Osteoblast (primary cell): ENCODE measurements at regions not wholly inside any gene's neighbourhood (a gene's known extent, or its start where the extent isn't known, plus 50 kb on each side); places are given as distances from the start of the nearest gene placed in this dataset.

Experiments
- DNase-seq: peaks from one replicate; pipeline ENCODE4 v3.0.0; 2011; ENCODE audit warnings: low spot score, mixed read lengths; ENCODE audit not compliant: insufficient read length; ENCODE audit errors: missing footprints
- H2AFZ ChIP-seq: 2 replicates; pipeline ENCODE4 v1.6.0; 2011; ENCODE audit warnings: mild to moderate bottlenecking, low read length
- H3K27ac ChIP-seq: 2 replicates; pipeline ENCODE4 v1.5.1; 2011; ENCODE audit warnings: mild to moderate bottlenecking, low read depth, low read length, moderate library complexity
- H3K27me3 ChIP-seq: 2 replicates; pipeline ENCODE4 v1.6.0; 2012; ENCODE audit warnings: mild to moderate bottlenecking, control low read depth, inconsistent platforms, low read length, moderate library complexity; ENCODE audit not compliant: insufficient read depth
- H3K36me3 ChIP-seq: 2 replicates; pipeline ENCODE4 v1.5.1; 2011; ENCODE audit warnings: mild to moderate bottlenecking, low read length, control low read depth, moderate library complexity; ENCODE audit not compliant: insufficient read depth
- H3K4me1 ChIP-seq: 2 replicates; pipeline ENCODE4 v1.5.1; 2011; ENCODE audit warnings: mild to moderate bottlenecking, low read length, control low read depth, moderate library complexity; ENCODE audit not compliant: insufficient read depth
- H3K4me2 ChIP-seq: 2 replicates; pipeline ENCODE4 v1.6.0; 2011; ENCODE audit warnings: mild to moderate bottlenecking, low read length; ENCODE audit not compliant: insufficient read depth
- H3K4me3 ChIP-seq: fragments of 200-600 bp; sonication (generic); 3 replicates; pipeline ENCODE4 v1.5.1; 2012; ENCODE audit warnings: mild to moderate bottlenecking, low read length, inconsistent platforms; ENCODE audit not compliant: insufficient read depth
- H3K79me2 ChIP-seq: 2 replicates; pipeline ENCODE4 v1.6.0; 2012; ENCODE audit warnings: mild to moderate bottlenecking, low read length, control low read depth, inconsistent platforms; ENCODE audit not compliant: insufficient read depth
- H3K9me3 ChIP-seq: 2 replicates; pipeline ENCODE4 v1.5.1; 2011; ENCODE audit warnings: low read depth, low read length, control low read depth
- H4K20me1 ChIP-seq: 2 replicates; pipeline ENCODE4 v1.6.0; 2012; ENCODE audit warnings: mild to moderate bottlenecking, low read length, control low read depth; ENCODE audit not compliant: insufficient read depth
- CTCF ChIP-seq: IDR thresholded peaks from 2 replicates; pipeline ENCODE4 v1.5.1; 2011; ENCODE audit warnings: mild to moderate bottlenecking, low read depth, low read length, moderate library complexity; ENCODE audit errors: extremely low read depth

GRCh38 chr3:81908561-81908960, 147.1 kb upstream of the GBE1 start:
- H3K4me3 ChIP-seq, result no peak overlapping the region
- no peaks in the 10 kb centered on the region for H3K27me3 ChIP-seq
- no peak overlapping the region for H3K27ac ChIP-seq
- TF ChIP-seq CTCF, result no peak
- no peak overlapping the region for H2AFZ ChIP-seq
- no peak for DNase-seq
- H3K79me2 ChIP-seq, result no peaks in the 10 kb centered on the region
- no peaks in the 10 kb centered on the region for H3K9me3 ChIP-seq
- H3K4me2 ChIP-seq, result no peak overlapping the region
- H3K4me1 ChIP-seq, result no peaks in the 10 kb centered on the region
- no peaks in the 10 kb centered on the region for H4K20me1 ChIP-seq
- no peaks in the 10 kb centered on the region for H3K36me3 ChIP-seq

- H3K27me3 ChIP-seq, result no peaks in the 10 kb centered on the region
- no peaks in the 10 kb centered on the region for H3K4me1 ChIP-seq
- H4K20me1 ChIP-seq, result no peaks in the 10 kb centered on the region
- TF ChIP-seq CTCF, result no peak
- no peaks in the 10 kb centered on the region for H3K9me3 ChIP-seq
- no peaks in the 10 kb centered on the region for H3K79me2 ChIP-seq
- no peak overlapping the region for H2AFZ ChIP-seq
- no peak overlapping the region for H3K4me3 ChIP-seq
- H3K36me3 ChIP-seq, result no peaks in the 10 kb centered on the region
- no peak for DNase-seq
- H3K27ac ChIP-seq, result no peak overlapping the region
- no peak overlapping the region for H3K4me2 ChIP-seq
These were observed 136.9 kb upstream of the GBE1 start for GRCh38 chr3:81898336-81898735.

DNA sequence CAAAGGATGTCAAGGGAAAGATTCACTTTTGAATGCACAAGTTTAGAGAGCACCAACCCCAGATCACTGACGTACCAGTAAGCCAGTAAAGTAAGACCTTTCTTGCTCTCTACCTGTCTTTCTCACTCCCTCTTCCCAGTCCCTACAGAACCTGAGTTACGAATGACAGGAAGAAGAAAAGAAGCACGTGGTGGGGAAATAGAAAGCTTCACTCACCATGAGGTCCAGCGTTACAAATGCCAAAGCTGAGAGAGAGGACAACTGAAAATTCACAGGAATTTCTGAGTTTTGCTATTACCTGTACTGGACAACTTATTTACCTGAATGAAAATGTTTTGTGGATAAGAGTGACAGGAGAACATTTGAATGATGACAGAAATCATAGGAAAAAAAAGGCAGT, 133.2 kb upstream of the GBE1 start:
- H2AFZ ChIP-seq, result no peak overlapping the region
- DNase-seq, result no peak
- TF ChIP-seq CTCF, result no peak
- no peaks in the 10 kb centered on the region for H3K9me3 ChIP-seq
- no peaks in the 10 kb centered on the region for H3K27me3 ChIP-seq
- H3K4me2 ChIP-seq, result no peak overlapping the region
- no peak overlapping the region for H3K4me3 ChIP-seq
- no peaks in the 10 kb centered on the region for H4K20me1 ChIP-seq
- H3K27ac ChIP-seq, result no peak overlapping the region
- H3K4me1 ChIP-seq, result no peaks in the 10 kb centered on the region
- no peaks in the 10 kb centered on the region for H3K79me2 ChIP-seq
- H3K36me3 ChIP-seq, result no peaks in the 10 kb centered on the region

GRCh38 chr3:81891055-81891895, 129.8 kb upstream of the GBE1 start:
- no peak overlapping the region for H2AFZ ChIP-seq
- no peaks in the 10 kb centered on the region for H4K20me1 ChIP-seq
- no peaks in the 10 kb centered on the region for H3K9me3 ChIP-seq
- no peak overlapping the region for H3K4me2 ChIP-seq
- H3K79me2 ChIP-seq, result no peaks in the 10 kb centered on the region
- no peak for TF ChIP-seq CTCF
- no peak for DNase-seq
- H3K36me3 ChIP-seq, result no peaks in the 10 kb centered on the region
- H3K4me1 ChIP-seq, result peaks cover 10% of the 10 kb centered on the region
- no peak overlapping the region for H3K4me3 ChIP-seq
- H3K27ac ChIP-seq, result no peak overlapping the region
- H3K27me3 ChIP-seq, result no peaks in the 10 kb centered on the region
